GM12878 (cell line): ENCODE measurements at regions not wholly inside any gene's neighbourhood (a gene's known extent, or its start where the extent isn't known, plus 50 kb on each side); places are given as distances from the start of the nearest gene placed in this dataset.

Experiments
- ATF3 ChIP-seq: IDR thresholded peaks from 2 replicates; pipeline ENCODE4 v1.6.1; 2011; ENCODE audit warnings: low read depth, mild to moderate bottlenecking, low read length, moderate library complexity, borderline replicate concordance; ENCODE audit errors: extremely low read depth
- CHD2 ChIP-seq: IDR thresholded peaks from 2 replicates; pipeline ENCODE4 v1.6.1; 2011; ENCODE audit warnings: low read depth, low read length, improper control_type of control experiment, borderline replicate concordance
- NR2C2 ChIP-seq: IDR thresholded peaks from 2 replicates; pipeline ENCODE4 v1.6.1; 2011; ENCODE audit warnings: borderline replicate concordance, low read depth; ENCODE audit not compliant: control insufficient read depth, insufficient read length
- RAD21 ChIP-seq: IDR thresholded peaks from 2 replicates; pipeline ENCODE4 v1.6.1; 2011; ENCODE audit warnings: mild to moderate bottlenecking, low read depth, low read length, moderate library complexity; ENCODE audit not compliant: insufficient read depth
- TARDBP ChIP-seq: IDR thresholded peaks from 2 replicates; pipeline ENCODE4 v1.6.1; 2016; ENCODE audit warnings: borderline replicate concordance

GRCh38 chr14:100422556-100423316 is 99.6 kb downstream of the SLC25A47 start:
- TF ChIP-seq NR2C2 (no peak), CHD2 (no peak), RAD21 (no peak), ATF3 (no peak), TARDBP (no peak)
